Trophoblast cell (in vitro differentiated cells and primary cell): ENCODE measurements at regions not wholly inside any gene's neighbourhood (a gene's known extent, or its start where the extent isn't known, plus 50 kb on each side); places are given as distances from the start of the nearest gene placed in this dataset.

Source experiments
- DNase-seq, 2 donors: peaks; one replicate each; pipeline ENCODE4 v3.0.0-alpha.2; 2016
- H2AFZ ChIP-seq: 2 replicates; pipeline ENCODE4 v1.6.1; 2013; ENCODE audit warnings: low read length, moderate library complexity, mild to moderate bottlenecking; ENCODE audit not compliant: insufficient read depth, poor library complexity
- H2AK5ac ChIP-seq: 2 replicates; pipeline ENCODE4 v1.6.1; 2013; ENCODE audit warnings: mild to moderate bottlenecking, low read length
- H2BK120ac ChIP-seq: 2 replicates; pipeline ENCODE4 v1.6.1; 2013; ENCODE audit warnings: low read length, mild to moderate bottlenecking, moderate library complexity; ENCODE audit not compliant: insufficient read depth, poor library complexity
- H2BK12ac ChIP-seq: 2 replicates; pipeline ENCODE4 v1.6.1; 2013; ENCODE audit warnings: mild to moderate bottlenecking, low read length, moderate library complexity
- H2BK5ac ChIP-seq: 2 replicates; pipeline ENCODE4 v1.6.1; 2013; ENCODE audit warnings: low read length, low read depth, moderate library complexity, mild to moderate bottlenecking; ENCODE audit not compliant: poor library complexity
- H3K14ac ChIP-seq: 2 replicates; pipeline ENCODE4 v1.6.1; 2013; ENCODE audit warnings: mild to moderate bottlenecking, low read length
- H3K18ac ChIP-seq: 2 replicates; pipeline ENCODE4 v1.6.1; 2013; ENCODE audit warnings: mild to moderate bottlenecking, low read length
- H3K23ac ChIP-seq: 2 replicates; pipeline ENCODE4 v1.6.1; 2013; ENCODE audit warnings: low read length
- H3K27ac ChIP-seq: 2 replicates; pipeline ENCODE4 v1.5.1; 2013; ENCODE audit warnings: low read depth, mild to moderate bottlenecking, inconsistent platforms, low read length, moderate library complexity
- H3K27me3 ChIP-seq: 2 replicates; pipeline ENCODE4 v1.6.1; 2013; ENCODE audit warnings: inconsistent platforms, mild to moderate bottlenecking, low read length, moderate library complexity; ENCODE audit not compliant: insufficient read depth
- H3K36me3 ChIP-seq, 2 experiments: 1 replicate in 1 of 2; 2 replicates in 1 of 2; pipeline ENCODE4 v1.6.1; 2013; ENCODE audit warnings: low read length in 2 of 2, mild to moderate bottlenecking in 2 of 2, moderate library complexity in 1 of 2; ENCODE audit not compliant: insufficient read depth in 2 of 2, control insufficient read depth in 1 of 2
- H3K4ac ChIP-seq: 2 replicates; pipeline ENCODE4 v1.6.1; 2013; ENCODE audit warnings: low read depth, mild to moderate bottlenecking, low read length, moderate library complexity
- H3K4me1 ChIP-seq, 2 experiments: 1 replicate in 1 of 2; 2 replicates in 1 of 2; pipeline ENCODE4 v1.6.1; 2013; ENCODE audit warnings: low read length in 2 of 2, mild to moderate bottlenecking in 2 of 2, moderate library complexity in 1 of 2; ENCODE audit not compliant: insufficient read depth in 2 of 2, control insufficient read depth in 1 of 2
- H3K4me2 ChIP-seq: 2 replicates; pipeline ENCODE4 v1.6.1; 2013; ENCODE audit warnings: inconsistent platforms, mild to moderate bottlenecking, low read length, moderate library complexity
- H3K4me3 ChIP-seq: 2 replicates; pipeline ENCODE4 v1.5.1; 2013; ENCODE audit warnings: mild to moderate bottlenecking, low read depth, low read length, inconsistent platforms
- H3K79me1 ChIP-seq: one replicate; pipeline ENCODE4 v1.6.1; 2013; ENCODE audit warnings: low read length
- H3K79me2 ChIP-seq: 2 replicates; pipeline ENCODE4 v1.6.1; 2013; ENCODE audit warnings: low read length, mild to moderate bottlenecking; ENCODE audit not compliant: control insufficient read depth, insufficient read depth, poor library complexity
- H3K9ac ChIP-seq: 2 replicates; pipeline ENCODE4 v1.6.1; 2013; ENCODE audit warnings: mild to moderate bottlenecking, low read length
- H3K9me3 ChIP-seq: 2 replicates; pipeline ENCODE4 v1.6.1; 2013; ENCODE audit warnings: low read depth, mild to moderate bottlenecking, control low read depth, inconsistent platforms, low read length; ENCODE audit not compliant: insufficient read depth
- H4K12ac ChIP-seq: 2 replicates; pipeline ENCODE4 v1.6.1; 2013; ENCODE audit warnings: low read depth, mild to moderate bottlenecking, low read length, moderate library complexity
- H4K8ac ChIP-seq: 2 replicates; pipeline ENCODE4 v1.6.1; 2013; ENCODE audit warnings: low read depth, mild to moderate bottlenecking, low read length, moderate library complexity
- H4K91ac ChIP-seq: one replicate; pipeline ENCODE4 v1.6.1; 2013; ENCODE audit warnings: low read depth, mild to moderate bottlenecking, low read length, moderate library complexity
- WGBS: extraction: QIAGEN DNeasy Blood & Tissue Kit; methylation state at CpG from one replicate; pipeline ENCODE4 v1.1.7; 2013; ENCODE audit warnings: missing lambda C conversion rate; ENCODE audit not compliant: insufficient read length, insufficient coverage; ENCODE audit errors: extremely low coverage; 5-methylcytosine and 5-hydroxymethylcytosine counted together

DNA sequence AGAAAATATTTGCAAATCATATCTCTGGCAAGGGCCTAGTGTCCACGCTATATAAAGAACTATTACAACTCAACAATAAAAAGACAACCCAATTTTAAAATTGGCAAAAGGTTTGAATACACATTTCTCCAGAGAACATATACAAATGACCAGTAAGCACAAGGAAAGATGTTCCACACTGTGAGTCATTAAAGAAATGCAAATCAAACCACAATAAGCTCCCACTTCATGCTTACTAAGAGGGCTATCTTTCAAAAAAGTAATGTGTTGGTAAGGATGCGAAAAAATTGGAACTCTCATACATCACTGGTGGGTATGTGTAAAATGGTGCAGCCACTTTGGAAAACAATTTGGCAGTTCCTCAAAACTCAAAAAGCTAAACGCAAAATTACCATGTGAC lies 884.0 kb upstream of the INTU start:
- Histone ChIP-seq H2AFZ (no peak overlapping the region), H3K79me1 (no peaks in the 10 kb centered on the region)
- WGBS, result no CpG with 5 or more reads among the region's 3 CpGs

DNA sequence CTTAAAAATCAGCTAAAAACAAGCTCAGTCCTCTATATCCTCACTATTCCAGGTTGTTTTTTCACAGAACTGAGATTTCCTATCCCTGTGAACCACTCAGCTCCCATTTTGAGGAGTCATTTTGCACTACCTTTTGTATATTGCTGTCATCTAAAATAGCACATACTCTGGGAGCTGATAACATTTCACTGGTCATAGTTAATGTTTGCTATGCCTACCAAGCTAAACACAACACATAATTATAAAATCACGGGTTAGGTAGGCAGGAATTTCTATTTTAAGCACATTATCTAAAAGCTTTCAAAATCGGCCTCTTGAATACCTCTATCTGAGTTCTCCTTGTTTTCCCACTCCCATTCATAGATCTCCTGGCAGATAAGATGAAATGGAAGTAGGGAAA lies 882.0 kb upstream of the INTU start:
- no peaks in the 10 kb centered on the region for H3K36me3 ChIP-seq
- no peak overlapping the region for H3K18ac ChIP-seq
- no peak overlapping the region for H4K91ac ChIP-seq
- no peak overlapping the region for H2BK12ac ChIP-seq
- no peak overlapping the region for H2AFZ ChIP-seq
- no peak overlapping the region for H4K8ac ChIP-seq
- DNase-seq, result no peak
- H3K14ac ChIP-seq, result no peak overlapping the region
- no peak overlapping the region for H3K4me2 ChIP-seq
- no peaks in the 10 kb centered on the region for H3K79me1 ChIP-seq
- H2BK5ac ChIP-seq, result no peak overlapping the region
- H3K79me2 ChIP-seq, result no peaks in the 10 kb centered on the region
- H3K23ac ChIP-seq, result no peak overlapping the region
- WGBS, result no CpG with 5 or more reads among the region's 2 CpGs
- H3K4me1 ChIP-seq, result no peaks in the 10 kb centered on the region
- H3K9me3 ChIP-seq, result no peaks in the 10 kb centered on the region
- H3K4me3 ChIP-seq, result no peak overlapping the region
- no peak overlapping the region for H3K27ac ChIP-seq
- no peak overlapping the region for H3K4ac ChIP-seq
- no peak overlapping the region for H2BK120ac ChIP-seq
- no peaks in the 10 kb centered on the region for H3K27me3 ChIP-seq
- H2AK5ac ChIP-seq, result no peak overlapping the region
- H4K12ac ChIP-seq, result no peak overlapping the region
- H3K9ac ChIP-seq, result no peak overlapping the region

More for the DNA sequence above, 884.0 kb upstream of the INTU start:
- Histone ChIP-seq H3K9ac (no peak overlapping the region), H2BK12ac (no peak overlapping the region), H2BK120ac (no peak overlapping the region), H3K4ac (no peak overlapping the region), H3K18ac (no peak overlapping the region), H3K9me3 (no peaks in the 10 kb centered on the region), H3K36me3 (no peaks in the 10 kb centered on the region), H3K23ac (no peak overlapping the region), H3K79me2 (no peaks in the 10 kb centered on the region), H3K27ac (no peak overlapping the region), H4K91ac (no peak overlapping the region), H3K4me3 (no peak overlapping the region), H2AK5ac (no peak overlapping the region), H2BK5ac (no peak overlapping the region), H3K27me3 (no peaks in the 10 kb centered on the region), H4K8ac (no peak overlapping the region), H3K14ac (no peak overlapping the region), H3K4me2 (no peak overlapping the region), H4K12ac (no peak overlapping the region), H3K4me1 (no peaks in the 10 kb centered on the region)
- DNase-seq, result no peak

DNA sequence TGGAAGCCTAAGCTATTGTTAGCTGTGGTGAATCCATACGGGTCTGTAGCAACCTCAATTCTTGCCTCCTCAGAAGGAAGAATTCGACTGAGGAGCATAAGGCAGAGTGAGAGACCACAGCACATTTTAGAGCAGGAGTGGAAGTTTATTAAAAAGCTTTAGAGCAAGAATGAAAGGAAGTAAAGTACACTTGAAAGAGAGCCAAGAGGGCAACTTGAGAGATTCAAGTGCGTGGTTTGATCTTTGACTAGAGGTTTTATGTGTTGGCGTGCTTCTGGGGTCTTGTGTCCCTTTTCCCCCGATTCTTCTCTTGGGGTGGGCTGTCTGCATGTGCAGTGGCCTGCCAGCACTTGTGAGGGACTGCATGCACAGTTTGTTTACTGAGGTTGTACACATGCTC lies 880.6 kb upstream of the INTU start:
- no peak overlapping the region for H2BK5ac ChIP-seq

DNA sequence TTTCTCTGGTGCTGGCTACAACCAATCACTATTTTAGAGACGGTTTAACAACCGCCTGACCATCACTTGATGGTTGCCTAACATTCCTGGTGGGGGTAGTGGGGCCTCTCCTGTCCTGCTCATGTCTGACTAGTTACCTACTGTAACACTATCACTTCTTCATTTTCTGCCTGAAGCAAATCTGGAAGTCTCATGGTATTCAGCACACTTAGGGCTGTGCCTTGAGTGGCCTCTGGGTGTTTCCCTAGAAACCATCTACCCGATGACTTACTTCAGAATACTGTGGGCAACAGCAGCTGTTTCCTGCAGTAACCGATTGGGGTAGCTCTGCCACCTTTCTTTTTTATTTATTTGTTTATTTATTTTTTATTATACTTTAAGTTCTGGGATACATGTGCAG lies 880.1 kb upstream of the INTU start:
- Histone ChIP-seq H3K27me3 (no peaks in the 10 kb centered on the region), H2BK5ac (no peak overlapping the region), H3K36me3 (no peaks in the 10 kb centered on the region), H3K14ac (no peak overlapping the region), H3K23ac (no peak overlapping the region), H3K9me3 (no peaks in the 10 kb centered on the region), H3K18ac (no peak overlapping the region), H3K79me2 (no peaks in the 10 kb centered on the region), H4K91ac (no peak overlapping the region), H2BK120ac (no peak overlapping the region), H3K4me1 (no peaks in the 10 kb centered on the region), H2BK12ac (no peak overlapping the region), H3K79me1 (no peaks in the 10 kb centered on the region), H4K8ac (no peak overlapping the region), H3K9ac (no peak overlapping the region), H4K12ac (no peak overlapping the region), H3K4ac (no peak overlapping the region), H3K4me3 (no peak overlapping the region), H3K27ac (no peak overlapping the region), H3K4me2 (no peak overlapping the region), H2AK5ac (no peak overlapping the region), H2AFZ (no peak overlapping the region)
- no peak for DNase-seq
- WGBS, result no CpG with 5 or more reads among the region's 4 CpGs

More for the DNA sequence above, 880.6 kb upstream of the INTU start:
- Histone ChIP-seq H3K9me3 (no peaks in the 10 kb centered on the region), H2BK12ac (no peak overlapping the region), H3K79me2 (no peaks in the 10 kb centered on the region), H3K4me1 (no peaks in the 10 kb centered on the region), H4K12ac (no peak overlapping the region), H3K18ac (no peak overlapping the region), H3K4ac (no peak overlapping the region), H3K4me2 (no peak overlapping the region), H3K23ac (no peak overlapping the region), H3K27ac (no peak overlapping the region), H2AK5ac (no peak overlapping the region), H4K8ac (no peak overlapping the region), H2AFZ (no peak overlapping the region), H2BK120ac (no peak overlapping the region), H3K14ac (no peak overlapping the region), H3K9ac (no peak overlapping the region), H3K36me3 (no peaks in the 10 kb centered on the region), H4K91ac (no peak overlapping the region), H3K27me3 (no peaks in the 10 kb centered on the region), H3K4me3 (no peak overlapping the region), H3K79me1 (no peaks in the 10 kb centered on the region)
- WGBS, result no CpG with 5 or more reads among the region's 5 CpGs
- DNase-seq, result no peak
